NB4 (cell line): ENCODE measurements at regions not wholly inside any gene's neighbourhood (a gene's known extent, or its start where the extent isn't known, plus 50 kb on each side); places are given as distances from the start of the nearest gene placed in this dataset.

Experiments used
- DNase-seq: peaks from one replicate; pipeline ENCODE4 v3.0.0; 2010; ENCODE audit warnings: low read depth
- H3K4me3 ChIP-seq: one replicate; pipeline ENCODE4 v1.5.1; 2011; ENCODE audit warnings: mild to moderate bottlenecking, low read depth, low read length, moderate library complexity
- MYC ChIP-seq: IDR thresholded peaks from 2 replicates; pipeline ENCODE4 v1.6.1; 2011; ENCODE audit warnings: low read depth, low read length
- POLR2A ChIP-seq: IDR thresholded peaks from 2 replicates; pipeline ENCODE4 v1.6.1; 2011; ENCODE audit warnings: mild to moderate bottlenecking; ENCODE audit not compliant: insufficient read length; ENCODE audit errors: extremely low read depth
- TF ChIP-seq, protein P1 (sequence below): IDR thresholded peaks from 2 replicates; pipeline ENCODE4 v1.6.1; 2011; ENCODE audit warnings: low read depth, low read length
- TF ChIP-seq, protein P2 (sequence below): IDR thresholded peaks from one replicate; pipeline ENCODE4 v1.5.1; 2012; ENCODE audit warnings: low read depth, low read length

DNA sequence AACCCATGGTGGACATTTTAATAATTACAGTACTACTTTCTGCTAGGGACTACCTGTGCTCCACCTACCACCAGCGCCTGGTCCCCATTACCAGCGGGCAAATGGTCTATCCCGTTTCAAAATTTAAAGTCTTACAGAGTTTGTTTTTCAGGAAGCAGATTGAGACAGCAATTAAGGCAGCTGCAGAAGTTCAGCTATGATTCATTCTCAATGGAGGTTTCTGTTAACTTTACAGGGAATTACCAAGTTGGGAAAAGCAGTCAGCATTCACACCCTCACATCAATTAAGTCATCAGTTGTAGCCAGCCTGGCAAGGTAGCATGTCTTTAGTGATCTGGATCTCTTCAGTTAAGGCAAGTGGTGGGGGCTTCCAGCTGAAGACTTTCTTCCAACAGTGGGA is 410.6 kb upstream of the DAB2 start:
- DNase-seq, result no peak
- TF ChIP-seq POLR2A (no peak), MYC (no peak)
- TF ChIP-seq, protein P1, sequence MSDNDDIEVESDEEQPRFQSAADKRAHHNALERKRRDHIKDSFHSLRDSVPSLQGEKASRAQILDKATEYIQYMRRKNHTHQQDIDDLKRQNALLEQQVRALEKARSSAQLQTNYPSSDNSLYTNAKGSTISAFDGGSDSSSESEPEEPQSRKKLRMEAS, result no peak
- TF ChIP-seq, protein P2, sequence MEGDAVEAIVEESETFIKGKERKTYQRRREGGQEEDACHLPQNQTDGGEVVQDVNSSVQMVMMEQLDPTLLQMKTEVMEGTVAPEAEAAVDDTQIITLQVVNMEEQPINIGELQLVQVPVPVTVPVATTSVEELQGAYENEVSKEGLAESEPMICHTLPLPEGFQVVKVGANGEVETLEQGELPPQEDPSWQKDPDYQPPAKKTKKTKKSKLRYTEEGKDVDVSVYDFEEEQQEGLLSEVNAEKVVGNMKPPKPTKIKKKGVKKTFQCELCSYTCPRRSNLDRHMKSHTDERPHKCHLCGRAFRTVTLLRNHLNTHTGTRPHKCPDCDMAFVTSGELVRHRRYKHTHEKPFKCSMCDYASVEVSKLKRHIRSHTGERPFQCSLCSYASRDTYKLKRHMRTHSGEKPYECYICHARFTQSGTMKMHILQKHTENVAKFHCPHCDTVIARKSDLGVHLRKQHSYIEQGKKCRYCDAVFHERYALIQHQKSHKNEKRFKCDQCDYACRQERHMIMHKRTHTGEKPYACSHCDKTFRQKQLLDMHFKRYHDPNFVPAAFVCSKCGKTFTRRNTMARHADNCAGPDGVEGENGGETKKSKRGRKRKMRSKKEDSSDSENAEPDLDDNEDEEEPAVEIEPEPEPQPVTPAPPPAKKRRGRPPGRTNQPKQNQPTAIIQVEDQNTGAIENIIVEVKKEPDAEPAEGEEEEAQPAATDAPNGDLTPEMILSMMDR, result no peak
- H3K4me3 ChIP-seq, result no peak overlapping the region

DNA sequence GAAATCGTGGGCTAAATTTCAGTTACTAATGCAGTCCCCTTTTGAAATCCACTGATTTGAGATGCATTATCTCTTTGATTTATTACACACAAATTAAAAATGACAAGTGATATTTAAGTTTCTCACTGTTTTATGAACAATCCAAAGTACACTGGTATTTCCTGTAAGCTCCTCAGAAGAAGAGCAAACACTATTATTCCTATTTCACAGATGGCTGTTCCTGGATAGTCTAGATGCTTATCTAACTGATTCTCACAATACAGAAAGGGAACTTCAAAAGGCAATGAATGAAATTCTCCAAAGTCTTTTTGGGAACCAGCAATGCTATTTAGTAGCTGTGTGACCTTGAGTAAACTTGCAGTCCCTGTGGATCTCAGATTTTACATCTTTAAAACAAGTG is 404.7 kb upstream of the DAB2 start:
- TF ChIP-seq, protein P2, result no peak
- TF ChIP-seq POLR2A (no peak), MYC (no peak)
- TF ChIP-seq, protein P1, result no peak
- no peak overlapping the region for H3K4me3 ChIP-seq
- DNase-seq, result no peak

DNA sequence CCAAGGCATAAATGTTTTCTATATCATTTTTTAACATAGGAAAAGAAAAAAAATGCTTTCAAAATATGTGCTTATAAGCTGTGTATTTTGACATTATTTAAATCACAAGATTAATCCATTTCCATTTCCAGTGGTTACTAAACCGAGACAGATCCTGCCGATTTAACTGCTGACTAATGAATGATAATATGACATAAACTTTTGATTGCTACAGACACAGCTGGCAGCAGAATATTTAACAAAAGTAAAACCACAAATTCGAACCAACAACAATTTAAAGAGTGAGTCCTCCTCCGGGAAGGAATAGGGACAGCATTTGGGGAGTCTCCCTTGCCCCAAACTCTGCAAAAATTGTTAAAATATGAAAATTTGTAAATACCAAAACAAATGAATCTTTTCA is 401.3 kb upstream of the DAB2 start:
- TF ChIP-seq, protein P1, result no peak
- TF ChIP-seq, protein P2, result no peak
- TF ChIP-seq POLR2A, result no peak
- TF ChIP-seq MYC, result no peak
- no peak overlapping the region for H3K4me3 ChIP-seq
- DNase-seq, result no peak

DNA sequence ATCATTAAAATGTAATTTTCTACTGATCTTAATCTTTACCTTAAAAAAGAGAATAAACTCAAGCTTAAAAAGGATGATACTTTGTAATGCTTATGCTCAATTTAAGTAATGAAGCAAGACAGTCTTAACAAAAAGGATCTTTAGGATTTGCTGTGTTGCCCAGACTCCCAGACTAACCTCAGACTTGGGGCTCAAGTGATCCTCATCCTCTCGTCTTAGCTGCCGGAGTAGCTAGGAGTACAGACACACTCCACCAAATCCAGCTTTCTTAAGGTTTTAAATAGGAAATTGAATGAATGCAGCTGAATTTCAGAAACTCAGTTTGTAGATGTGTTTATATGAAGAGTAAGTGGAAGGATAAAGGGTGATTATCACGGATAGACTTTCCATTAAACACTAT is 400.5 kb upstream of the DAB2 start:
- TF ChIP-seq POLR2A, result no peak
- TF ChIP-seq, protein P2, result no peak
- no peak for TF ChIP-seq MYC
- TF ChIP-seq, protein P1, result no peak
- no peak overlapping the region for H3K4me3 ChIP-seq
- no peak for DNase-seq

DNA sequence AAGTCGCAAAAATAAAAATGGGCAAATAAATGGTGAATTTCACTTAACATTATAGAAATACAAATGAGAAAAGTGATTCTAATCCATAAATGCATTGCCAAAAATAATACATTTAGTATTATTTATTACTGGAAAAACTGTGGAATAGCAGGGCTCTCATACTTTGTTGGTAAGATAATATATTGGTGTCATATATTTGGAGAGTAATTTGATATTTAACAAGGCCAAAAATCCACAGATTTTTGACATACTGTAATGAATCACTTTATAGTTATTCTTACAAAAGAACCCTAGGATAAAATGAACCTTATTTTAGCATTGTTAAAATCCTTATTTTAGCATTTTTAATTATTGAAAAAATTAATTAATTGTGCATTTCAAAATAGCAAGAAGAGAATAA is 397.2 kb upstream of the DAB2 start:
- TF ChIP-seq, protein P1, result no peak
- no peak for TF ChIP-seq POLR2A
- no peak for TF ChIP-seq MYC
- TF ChIP-seq, protein P2, result no peak
- no peak overlapping the region for H3K4me3 ChIP-seq
- no peak for DNase-seq

DNA sequence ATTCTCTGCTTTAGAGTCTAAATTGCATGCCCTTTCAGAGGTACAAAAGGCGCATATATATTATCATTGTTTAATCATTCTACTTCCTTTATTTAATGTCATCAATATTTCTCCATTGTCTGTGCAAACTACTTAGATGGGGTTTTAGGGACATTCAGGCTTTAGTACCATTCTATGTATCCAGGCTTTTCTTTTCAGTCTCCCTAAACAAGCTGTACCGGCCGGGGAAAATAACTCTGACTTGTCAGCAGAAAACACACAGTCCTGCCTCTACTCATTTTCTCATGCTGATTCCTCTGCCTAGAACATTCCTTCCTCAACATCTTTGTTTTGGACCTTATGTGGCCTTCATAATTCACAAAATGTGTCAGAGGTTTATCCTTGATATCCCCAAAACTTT is 392.1 kb upstream of the DAB2 start:
- TF ChIP-seq, protein P1, result no peak
- TF ChIP-seq MYC (no peak), POLR2A (no peak)
- TF ChIP-seq, protein P2, result no peak
- H3K4me3 ChIP-seq, result no peak overlapping the region
- no peak for DNase-seq
